ENCODE measurements at regions not wholly inside any gene's neighbourhood (a gene's known extent, or its start where the extent isn't known, plus 50 kb on each side); places are given as distances from the start of the nearest gene placed in this dataset.

GRCh38 chr11:103648054-103648453, 388.4 kb upstream of the DDI1 start:
- TF ChIP-seq GATA2 (IDR thresholded peaks at IDR 0.05; ENCODE audit: insufficient read depth, insufficient read length, low read depth, low read length) (no peak), CTCF (IDR thresholded peaks at IDR 0.05; ENCODE audit: extremely low read depth in 1 of 2, insufficient read depth in 1 of 2, low read depth in 1 of 2, low read length in 2 of 2) (no peak), EZH2 (IDR thresholded peaks at IDR 0.05; ENCODE audit: borderline replicate concordance, low read depth, low read length, severe bottlenecking) (no peak), POLR2AphosphoS5 (IDR thresholded peaks at IDR 0.05; ENCODE audit: insufficient read depth, low read depth, low read length) (no peak), FOS (IDR thresholded peaks at IDR 0.05; ENCODE audit: borderline replicate concordance, insufficient read depth, low read length) (no peak), MAX (IDR thresholded peaks at IDR 0.05; ENCODE audit: insufficient read depth, insufficient read length) (no peak), JUN (IDR thresholded peaks at IDR 0.05; ENCODE audit: borderline replicate concordance, insufficient read depth, insufficient read length, low read depth) (no peak), MYC (IDR thresholded peaks at IDR 0.05; ENCODE audit: low read depth, low read length) (no peak), POLR2A (IDR thresholded peaks at IDR 0.05; ENCODE audit: low read depth, low read length) (no peak)
- Histone ChIP-seq H2AFZ (ENCODE audit: low read depth, low read length) (peak overlapping the region; percentile 54), H3K27me3 (ENCODE audit: control insufficient read depth in 2 of 2, insufficient read depth in 2 of 2, low read length in 2 of 2) (no peaks in the 10 kb centered on the region), H3K27ac (ENCODE audit: insufficient read depth, low read depth, low read length) (no peak overlapping the region), H3K9ac (replicated peaks; ENCODE audit: extremely low read depth, insufficient read depth, low read length) (no peak overlapping the region), H3K4me2 (ENCODE audit: insufficient read depth, low read length) (no peak overlapping the region), H3K79me2 (ENCODE audit: control insufficient read depth, insufficient read depth, low read length) (no peaks in the 10 kb centered on the region), H4K20me1 (replicated peaks; ENCODE audit: control insufficient read depth, extremely low read depth, insufficient read depth, low read length) (no peaks in the 10 kb centered on the region), H3K9me1 (replicated peaks; ENCODE audit: control insufficient read depth, extremely low read depth, insufficient read depth, low read length) (no peaks in the 10 kb centered on the region), H3K36me3 (ENCODE audit: control insufficient read depth in 2 of 2, extremely low read depth in 1 of 2, insufficient read depth in 2 of 2, low read length in 2 of 2) (no peaks in the 10 kb centered on the region), H3K9me3 (replicated peaks; ENCODE audit: control insufficient read depth, insufficient read depth, low read length) (no peaks in the 10 kb centered on the region), H3K4me3 (replicated peaks in 1 of 3; ENCODE audit: insufficient read depth in 1 of 3, low read depth in 1 of 3, low read length in 3 of 3) (no peak overlapping the region), H3K4me1 (ENCODE audit: control insufficient read depth, extremely low read depth, insufficient read depth, low read length) (no peaks in the 10 kb centered on the region)
- POLR2A ChIA-PET = no interaction called here
- dilution Hi-C loops (cut with MboI; ENCODE audit: extremely low pct_ligation_motif_present, low sequenced_read_pairs) (no loop called here), intact Hi-C loops (cut with micrococcal nuclease) (no loop called here)
- no peak for FAIRE-seq
- no TSS peak for BruUV-seq (replicated peaks)
- no peak for DNase-seq (ENCODE audit: low read depth, low spot score)
- CTCF ChIA-PET = interaction anchor here (1.0 to 1.3 kb wide), 3 partner anchors 24 to 47 kb away, joined by 3 to 4 read pairs (median 4); no protein-coding TSS in a partner anchor
